ENCODE measurements at regions not wholly inside any gene's neighbourhood (a gene's known extent, or its start where the extent isn't known, plus 50 kb on each side); places are given as distances from the start of the nearest gene placed in this dataset.

- TF ChIP-seq POLR2A (IDR thresholded peaks at IDR 0.05), result no peak
- no peak for TF ChIP-seq CTCF (IDR thresholded peaks at IDR 0.05)
Measured at GRCh38 chr20:12925863-12926793, 82.6 kb upstream of the SPTLC3 start.
